ENCODE measurements at regions not wholly inside any gene's neighbourhood (a gene's known extent, or its start where the extent isn't known, plus 50 kb on each side); places are given as distances from the start of the nearest gene placed in this dataset.

DNA sequence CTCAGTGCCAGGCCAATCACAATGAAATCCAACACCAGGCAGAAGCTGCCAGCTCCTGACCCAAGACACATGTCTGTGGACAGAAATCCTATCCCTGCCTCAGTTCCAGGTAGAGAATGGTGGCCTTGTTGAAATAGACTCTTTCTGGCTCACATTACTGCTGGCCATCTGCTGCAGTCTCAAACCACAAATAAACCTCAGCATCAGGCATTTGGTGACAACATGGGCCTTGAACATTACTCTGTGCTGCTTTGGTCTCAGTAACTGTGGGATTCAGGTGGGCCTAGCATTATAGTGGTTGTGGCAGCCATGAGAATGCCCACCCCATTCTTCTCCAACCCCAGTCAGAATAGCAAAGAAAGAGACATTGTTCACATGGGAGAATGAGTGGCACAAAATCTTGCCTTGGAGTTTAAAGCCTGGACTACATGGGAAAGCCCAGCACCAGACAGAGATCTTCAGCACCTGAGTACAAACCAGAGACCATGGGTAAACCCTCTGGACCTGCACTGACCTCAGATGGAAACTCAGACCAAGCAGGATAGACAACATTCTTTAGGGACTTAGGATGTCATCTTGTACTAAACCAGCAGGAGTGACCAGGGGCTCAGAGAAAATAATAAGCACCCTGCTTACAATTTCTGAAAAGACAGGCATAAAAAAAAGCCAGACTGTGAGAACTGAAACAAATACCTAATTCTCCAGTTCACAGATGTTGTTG is 50.4 kb upstream of the TRAM1L1 start:
- TF ChIP-seq ELF1 (IDR thresholded peaks at IDR 0.05) (no peak), EP300 (IDR thresholded peaks at IDR 0.05; ENCODE audit: borderline replicate concordance in 1 of 2, low read depth in 1 of 2, low read length in 1 of 2) (no peak), YY1 (IDR thresholded peaks at IDR 0.05; ENCODE audit: low read depth) (no peak), SMC3 (IDR thresholded peaks at IDR 0.05; ENCODE audit: low read depth, low read length) (no peak), RXRA (IDR thresholded peaks at IDR 0.05; ENCODE audit: borderline replicate concordance, low read depth) (no peak), NFIC (IDR thresholded peaks at IDR 0.05; ENCODE audit: borderline replicate concordance) (no peak), NRF1 (IDR thresholded peaks at IDR 0.05; ENCODE audit: low read depth, low read length) (no peak), TCF12 (IDR thresholded peaks at IDR 0.05) (no peak), GABPA (IDR thresholded peaks at IDR 0.05; ENCODE audit: low read depth) (no peak), RCOR1 (IDR thresholded peaks at IDR 0.05; ENCODE audit: low read length) (no peak), FOXM1 (IDR thresholded peaks at IDR 0.05; ENCODE audit: low read depth) (no peak), CHD2 (IDR thresholded peaks at IDR 0.05; ENCODE audit: low read length, partially characterized antibody) (no peak), RAD21 (IDR thresholded peaks at IDR 0.05; ENCODE audit: low read length) (no peak), EZH2phosphoT487 (IDR thresholded peaks at IDR 0.05; ENCODE audit: borderline replicate concordance, low read depth) (no peak)
- TF ChIP-seq, protein P1, sequence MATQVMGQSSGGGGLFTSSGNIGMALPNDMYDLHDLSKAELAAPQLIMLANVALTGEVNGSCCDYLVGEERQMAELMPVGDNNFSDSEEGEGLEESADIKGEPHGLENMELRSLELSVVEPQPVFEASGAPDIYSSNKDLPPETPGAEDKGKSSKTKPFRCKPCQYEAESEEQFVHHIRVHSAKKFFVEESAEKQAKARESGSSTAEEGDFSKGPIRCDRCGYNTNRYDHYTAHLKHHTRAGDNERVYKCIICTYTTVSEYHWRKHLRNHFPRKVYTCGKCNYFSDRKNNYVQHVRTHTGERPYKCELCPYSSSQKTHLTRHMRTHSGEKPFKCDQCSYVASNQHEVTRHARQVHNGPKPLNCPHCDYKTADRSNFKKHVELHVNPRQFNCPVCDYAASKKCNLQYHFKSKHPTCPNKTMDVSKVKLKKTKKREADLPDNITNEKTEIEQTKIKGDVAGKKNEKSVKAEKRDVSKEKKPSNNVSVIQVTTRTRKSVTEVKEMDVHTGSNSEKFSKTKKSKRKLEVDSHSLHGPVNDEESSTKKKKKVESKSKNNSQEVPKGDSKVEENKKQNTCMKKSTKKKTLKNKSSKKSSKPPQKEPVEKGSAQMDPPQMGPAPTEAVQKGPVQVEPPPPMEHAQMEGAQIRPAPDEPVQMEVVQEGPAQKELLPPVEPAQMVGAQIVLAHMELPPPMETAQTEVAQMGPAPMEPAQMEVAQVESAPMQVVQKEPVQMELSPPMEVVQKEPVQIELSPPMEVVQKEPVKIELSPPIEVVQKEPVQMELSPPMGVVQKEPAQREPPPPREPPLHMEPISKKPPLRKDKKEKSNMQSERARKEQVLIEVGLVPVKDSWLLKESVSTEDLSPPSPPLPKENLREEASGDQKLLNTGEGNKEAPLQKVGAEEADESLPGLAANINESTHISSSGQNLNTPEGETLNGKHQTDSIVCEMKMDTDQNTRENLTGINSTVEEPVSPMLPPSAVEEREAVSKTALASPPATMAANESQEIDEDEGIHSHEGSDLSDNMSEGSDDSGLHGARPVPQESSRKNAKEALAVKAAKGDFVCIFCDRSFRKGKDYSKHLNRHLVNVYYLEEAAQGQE (IDR thresholded peaks at IDR 0.05; ENCODE audit: low read depth, low read length) = no peak
- TF ChIP-seq, protein P2, sequence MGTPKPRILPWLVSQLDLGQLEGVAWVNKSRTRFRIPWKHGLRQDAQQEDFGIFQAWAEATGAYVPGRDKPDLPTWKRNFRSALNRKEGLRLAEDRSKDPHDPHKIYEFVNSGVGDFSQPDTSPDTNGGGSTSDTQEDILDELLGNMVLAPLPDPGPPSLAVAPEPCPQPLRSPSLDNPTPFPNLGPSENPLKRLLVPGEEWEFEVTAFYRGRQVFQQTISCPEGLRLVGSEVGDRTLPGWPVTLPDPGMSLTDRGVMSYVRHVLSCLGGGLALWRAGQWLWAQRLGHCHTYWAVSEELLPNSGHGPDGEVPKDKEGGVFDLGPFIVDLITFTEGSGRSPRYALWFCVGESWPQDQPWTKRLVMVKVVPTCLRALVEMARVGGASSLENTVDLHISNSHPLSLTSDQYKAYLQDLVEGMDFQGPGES (IDR thresholded peaks at IDR 0.05; ENCODE audit: low read depth, low read length) = no peak
- TF ChIP-seq, protein P3, sequence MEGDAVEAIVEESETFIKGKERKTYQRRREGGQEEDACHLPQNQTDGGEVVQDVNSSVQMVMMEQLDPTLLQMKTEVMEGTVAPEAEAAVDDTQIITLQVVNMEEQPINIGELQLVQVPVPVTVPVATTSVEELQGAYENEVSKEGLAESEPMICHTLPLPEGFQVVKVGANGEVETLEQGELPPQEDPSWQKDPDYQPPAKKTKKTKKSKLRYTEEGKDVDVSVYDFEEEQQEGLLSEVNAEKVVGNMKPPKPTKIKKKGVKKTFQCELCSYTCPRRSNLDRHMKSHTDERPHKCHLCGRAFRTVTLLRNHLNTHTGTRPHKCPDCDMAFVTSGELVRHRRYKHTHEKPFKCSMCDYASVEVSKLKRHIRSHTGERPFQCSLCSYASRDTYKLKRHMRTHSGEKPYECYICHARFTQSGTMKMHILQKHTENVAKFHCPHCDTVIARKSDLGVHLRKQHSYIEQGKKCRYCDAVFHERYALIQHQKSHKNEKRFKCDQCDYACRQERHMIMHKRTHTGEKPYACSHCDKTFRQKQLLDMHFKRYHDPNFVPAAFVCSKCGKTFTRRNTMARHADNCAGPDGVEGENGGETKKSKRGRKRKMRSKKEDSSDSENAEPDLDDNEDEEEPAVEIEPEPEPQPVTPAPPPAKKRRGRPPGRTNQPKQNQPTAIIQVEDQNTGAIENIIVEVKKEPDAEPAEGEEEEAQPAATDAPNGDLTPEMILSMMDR (IDR thresholded peaks at IDR 0.05) = no peak
- TF ChIP-seq, protein P4, sequence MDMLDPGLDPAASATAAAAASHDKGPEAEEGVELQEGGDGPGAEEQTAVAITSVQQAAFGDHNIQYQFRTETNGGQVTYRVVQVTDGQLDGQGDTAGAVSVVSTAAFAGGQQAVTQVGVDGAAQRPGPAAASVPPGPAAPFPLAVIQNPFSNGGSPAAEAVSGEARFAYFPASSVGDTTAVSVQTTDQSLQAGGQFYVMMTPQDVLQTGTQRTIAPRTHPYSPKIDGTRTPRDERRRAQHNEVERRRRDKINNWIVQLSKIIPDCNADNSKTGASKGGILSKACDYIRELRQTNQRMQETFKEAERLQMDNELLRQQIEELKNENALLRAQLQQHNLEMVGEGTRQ (IDR thresholded peaks at IDR 0.05; ENCODE audit: borderline replicate concordance, low read depth, low read length) = no peak
- TF ChIP-seq, protein P5, sequence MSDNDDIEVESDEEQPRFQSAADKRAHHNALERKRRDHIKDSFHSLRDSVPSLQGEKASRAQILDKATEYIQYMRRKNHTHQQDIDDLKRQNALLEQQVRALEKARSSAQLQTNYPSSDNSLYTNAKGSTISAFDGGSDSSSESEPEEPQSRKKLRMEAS (IDR thresholded peaks at IDR 0.05; ENCODE audit: low read depth) = no peak
- TF ChIP-seq, protein P6, sequence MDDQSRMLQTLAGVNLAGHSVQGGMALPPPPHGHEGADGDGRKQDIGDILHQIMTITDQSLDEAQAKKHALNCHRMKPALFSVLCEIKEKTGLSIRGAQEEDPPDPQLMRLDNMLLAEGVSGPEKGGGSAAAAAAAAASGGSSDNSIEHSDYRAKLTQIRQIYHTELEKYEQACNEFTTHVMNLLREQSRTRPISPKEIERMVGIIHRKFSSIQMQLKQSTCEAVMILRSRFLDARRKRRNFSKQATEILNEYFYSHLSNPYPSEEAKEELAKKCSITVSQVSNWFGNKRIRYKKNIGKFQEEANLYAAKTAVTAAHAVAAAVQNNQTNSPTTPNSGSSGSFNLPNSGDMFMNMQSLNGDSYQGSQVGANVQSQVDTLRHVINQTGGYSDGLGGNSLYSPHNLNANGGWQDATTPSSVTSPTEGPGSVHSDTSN (IDR thresholded peaks at IDR 0.05) = no peak
- H3K79me2 ChIP-seq (ENCODE audit: insufficient read depth) = no peaks in the 10 kb centered on the region

More for the DNA sequence above, 50.4 kb upstream of the TRAM1L1 start:
- Histone ChIP-seq H3K27ac (ENCODE audit: low read depth in 2 of 2, low read length in 1 of 2) (no peak overlapping the region), H3F3A (replicated peaks; ENCODE audit: insufficient read depth) (peaks cover 5% of the 10 kb centered on the region), H3K4me1 (ENCODE audit: control insufficient read depth in 1 of 2, insufficient read depth in 2 of 2, low read depth in 1 of 2, low read length in 1 of 2) (no peaks in the 10 kb centered on the region; a peak in 1 of 4 replicates), H3K9me2 (no peaks in the 10 kb centered on the region), H3K4me2 (no peak overlapping the region), H2AFZ (ENCODE audit: low read depth) (no peak overlapping the region), H3K9me3 (no peaks in the 10 kb centered on the region; the same call in 1 of the 2 replicates), H3K9ac (no peak overlapping the region), H3K27me3 (ENCODE audit: insufficient read depth) (no peaks in the 10 kb centered on the region), H3K4me3 (ENCODE audit: low read depth in 2 of 2, low read length in 1 of 2) (no peak overlapping the region), H4K20me1 (ENCODE audit: insufficient read depth) (no peaks in the 10 kb centered on the region), H3K36me3 (replicated peaks in 1 of 2; ENCODE audit: control insufficient read depth in 1 of 2, insufficient read depth in 2 of 2, low read length in 1 of 2) (no peaks in the 10 kb centered on the region)
- no peak for DNase-seq
- ChIA-PET POLR2A (no interaction called here), CTCF (interaction anchor here (0.6 to 2.5 kb wide), 11 partner anchors 12 to 1089 kb away, joined by 3 to 66 read pairs (median 4); partner anchors contain the start of gene NDST3)

Measured in SK-N-SH (cell line).